ENCODE measurements at regions not wholly inside any gene's neighbourhood (a gene's known extent, or its start where the extent isn't known, plus 50 kb on each side); places are given as distances from the start of the nearest gene placed in this dataset.

DNA sequence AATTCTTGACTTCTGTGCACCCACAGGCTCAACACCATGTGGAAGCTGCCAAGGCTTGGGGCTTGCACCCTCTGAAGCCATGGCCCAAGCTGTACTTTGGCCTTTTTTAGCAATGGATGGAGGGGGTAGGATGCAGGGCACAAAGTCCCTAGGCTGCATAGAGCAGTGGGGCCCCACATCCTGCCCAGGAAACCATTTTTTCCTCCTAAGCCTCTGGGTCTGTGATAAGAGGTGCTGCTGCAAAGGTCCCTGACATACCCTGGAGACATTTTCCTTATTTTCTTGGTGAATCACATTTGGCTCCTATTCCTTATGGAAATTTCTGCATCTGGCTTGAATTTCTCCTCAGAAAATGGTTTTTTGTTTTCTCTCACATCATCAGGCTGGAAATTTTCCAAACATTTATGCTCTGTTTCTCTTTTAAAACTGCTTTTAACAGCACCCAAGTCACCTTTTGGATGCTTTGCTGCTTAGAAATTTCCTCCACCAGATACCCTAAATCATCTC, 482.7 kb upstream of the TLE4 start:
- TF ChIP-seq, protein P1, sequence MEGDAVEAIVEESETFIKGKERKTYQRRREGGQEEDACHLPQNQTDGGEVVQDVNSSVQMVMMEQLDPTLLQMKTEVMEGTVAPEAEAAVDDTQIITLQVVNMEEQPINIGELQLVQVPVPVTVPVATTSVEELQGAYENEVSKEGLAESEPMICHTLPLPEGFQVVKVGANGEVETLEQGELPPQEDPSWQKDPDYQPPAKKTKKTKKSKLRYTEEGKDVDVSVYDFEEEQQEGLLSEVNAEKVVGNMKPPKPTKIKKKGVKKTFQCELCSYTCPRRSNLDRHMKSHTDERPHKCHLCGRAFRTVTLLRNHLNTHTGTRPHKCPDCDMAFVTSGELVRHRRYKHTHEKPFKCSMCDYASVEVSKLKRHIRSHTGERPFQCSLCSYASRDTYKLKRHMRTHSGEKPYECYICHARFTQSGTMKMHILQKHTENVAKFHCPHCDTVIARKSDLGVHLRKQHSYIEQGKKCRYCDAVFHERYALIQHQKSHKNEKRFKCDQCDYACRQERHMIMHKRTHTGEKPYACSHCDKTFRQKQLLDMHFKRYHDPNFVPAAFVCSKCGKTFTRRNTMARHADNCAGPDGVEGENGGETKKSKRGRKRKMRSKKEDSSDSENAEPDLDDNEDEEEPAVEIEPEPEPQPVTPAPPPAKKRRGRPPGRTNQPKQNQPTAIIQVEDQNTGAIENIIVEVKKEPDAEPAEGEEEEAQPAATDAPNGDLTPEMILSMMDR (IDR thresholded peaks at IDR 0.05 in 4 of 5, conservative IDR thresholded peaks at IDR 0.05 in 1 of 5), result no peak
- no peak for TF ChIP-seq POLR2A (IDR thresholded peaks at IDR 0.05)

All from gastrocnemius medialis (tissue), 4 donors.